Mammary epithelial cell (primary cell): ENCODE measurements at regions not wholly inside any gene's neighbourhood (a gene's known extent, or its start where the extent isn't known, plus 50 kb on each side); places are given as distances from the start of the nearest gene placed in this dataset.

Source experiments
- EZH2 ChIP-seq: IDR thresholded peaks from 2 replicates; pipeline ENCODE4 v1.6.1; 2012; ENCODE audit warnings: low read length, inconsistent platforms, borderline replicate concordance
- TF ChIP-seq, protein P1 (sequence below), 2 donors: IDR thresholded peaks in 1 of 2; conservative IDR thresholded peaks in 1 of 2; 2 replicates each; pipeline ENCODE4 v1.5.1; 2011 to 2012; ENCODE audit warnings: inconsistent platforms in 2 of 2, low read length in 2 of 2, mild to moderate bottlenecking in 2 of 2, control low read depth in 1 of 2, low read depth in 1 of 2; ENCODE audit not compliant: insufficient read depth in 1 of 2; ENCODE audit errors: extremely low read depth in 1 of 2

DNA sequence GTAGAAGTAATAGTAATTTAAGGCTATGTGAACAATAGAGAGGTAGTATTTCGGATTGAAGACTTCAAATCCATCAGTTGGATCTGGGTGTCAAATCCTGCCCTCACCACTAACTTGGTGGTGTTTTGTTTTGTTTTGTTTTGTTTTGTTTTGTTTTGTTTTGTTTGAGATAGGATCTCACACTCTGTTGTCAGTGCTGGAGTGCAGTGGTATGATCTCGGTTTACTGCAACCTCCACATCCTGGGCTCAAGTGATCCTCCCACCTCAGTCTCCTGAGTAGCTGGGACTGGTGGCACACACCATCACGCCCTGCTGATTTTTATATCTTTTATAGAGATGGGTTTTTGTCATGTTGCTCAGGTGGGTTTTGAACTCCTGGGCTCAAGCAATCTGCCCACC, 129.4 kb upstream of the ZNF217 start:
- TF ChIP-seq, protein P1, sequence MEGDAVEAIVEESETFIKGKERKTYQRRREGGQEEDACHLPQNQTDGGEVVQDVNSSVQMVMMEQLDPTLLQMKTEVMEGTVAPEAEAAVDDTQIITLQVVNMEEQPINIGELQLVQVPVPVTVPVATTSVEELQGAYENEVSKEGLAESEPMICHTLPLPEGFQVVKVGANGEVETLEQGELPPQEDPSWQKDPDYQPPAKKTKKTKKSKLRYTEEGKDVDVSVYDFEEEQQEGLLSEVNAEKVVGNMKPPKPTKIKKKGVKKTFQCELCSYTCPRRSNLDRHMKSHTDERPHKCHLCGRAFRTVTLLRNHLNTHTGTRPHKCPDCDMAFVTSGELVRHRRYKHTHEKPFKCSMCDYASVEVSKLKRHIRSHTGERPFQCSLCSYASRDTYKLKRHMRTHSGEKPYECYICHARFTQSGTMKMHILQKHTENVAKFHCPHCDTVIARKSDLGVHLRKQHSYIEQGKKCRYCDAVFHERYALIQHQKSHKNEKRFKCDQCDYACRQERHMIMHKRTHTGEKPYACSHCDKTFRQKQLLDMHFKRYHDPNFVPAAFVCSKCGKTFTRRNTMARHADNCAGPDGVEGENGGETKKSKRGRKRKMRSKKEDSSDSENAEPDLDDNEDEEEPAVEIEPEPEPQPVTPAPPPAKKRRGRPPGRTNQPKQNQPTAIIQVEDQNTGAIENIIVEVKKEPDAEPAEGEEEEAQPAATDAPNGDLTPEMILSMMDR (conservative IDR thresholded peaks at IDR 0.05 in 1 of 2, IDR thresholded peaks at IDR 0.05 in 1 of 2; ENCODE audit: extremely low read depth in 1 of 2, insufficient read depth in 1 of 2, low read depth in 1 of 2, low read length in 2 of 2): no peak
- TF ChIP-seq EZH2: no peak
